NCI-H446 (cell line): ENCODE measurements at regions not wholly inside any gene's neighbourhood (a gene's known extent, or its start where the extent isn't known, plus 50 kb on each side); places are given as distances from the start of the nearest gene placed in this dataset.

Source experiments
- DNase-seq, 2 experiments: peaks; one replicate each; lab custom pipeline; 2025; lab: John Stamatoyannopoulos, UW

- no peak for DNase-seq
Observed at GRCh38 chrX:14164828-14165227, 135.1 kb upstream of the GEMIN8 start.

GRCh38 chrX:14125462-14125861 is 95.8 kb upstream of the GEMIN8 start:
- peak in 1 of 2 experiments; percentile 1 for DNase-seq

GRCh38 chrX:14124562-14124961 is 94.9 kb upstream of the GEMIN8 start:
- no peak for DNase-seq

GRCh38 chrX:14095702-14096101 is 66.0 kb upstream of the GEMIN8 start:
- no peak for DNase-seq

GRCh38 chrX:14094191-14094590 is 64.5 kb upstream of the GEMIN8 start:
- no peak for DNase-seq

- peak in 1 of 2 experiments; percentile 28 for DNase-seq
Observed at GRCh38 chrX:14084466-14084865, 54.8 kb upstream of the GEMIN8 start.

GRCh38 chrX:14083783-14084182 is 54.1 kb upstream of the GEMIN8 start:
- no peak for DNase-seq

- DNase-seq = no peak
Observed at GRCh38 chrX:14079891-14080430, 50.3 kb upstream of the GEMIN8 start.
